ENCODE measurements at regions not wholly inside any gene's neighbourhood (a gene's known extent, or its start where the extent isn't known, plus 50 kb on each side); places are given as distances from the start of the nearest gene placed in this dataset.
"Not testable (repeated sequence)": the region's sequence is repeated elsewhere in the genome, so short reads cannot be mapped to it uniquely, and the experiment has no call there.

DNA sequence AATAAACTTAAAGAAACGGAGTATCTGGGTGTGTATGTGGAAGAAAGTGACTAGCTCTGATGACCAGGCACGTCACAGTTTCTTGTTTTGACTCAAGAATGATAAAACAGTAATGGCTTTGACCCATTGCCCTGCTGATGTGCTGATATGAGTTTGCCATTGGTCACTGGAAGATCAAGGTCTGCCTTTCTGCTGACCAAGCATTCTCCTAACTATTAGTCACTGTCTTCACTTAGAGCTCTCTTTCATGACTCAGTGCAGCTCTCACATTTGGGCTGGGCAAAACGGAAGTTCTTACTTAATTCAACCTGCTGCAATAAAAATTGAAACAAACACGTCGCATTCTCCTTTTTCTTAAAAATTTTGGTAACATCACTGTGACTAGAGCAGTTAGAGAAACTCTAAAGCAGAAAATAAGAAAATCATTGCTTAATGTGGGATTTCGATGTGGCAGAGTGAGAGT, 366.7 kb downstream of the BTG1 start:
- DNase-seq = peak; percentile 89

DNA sequence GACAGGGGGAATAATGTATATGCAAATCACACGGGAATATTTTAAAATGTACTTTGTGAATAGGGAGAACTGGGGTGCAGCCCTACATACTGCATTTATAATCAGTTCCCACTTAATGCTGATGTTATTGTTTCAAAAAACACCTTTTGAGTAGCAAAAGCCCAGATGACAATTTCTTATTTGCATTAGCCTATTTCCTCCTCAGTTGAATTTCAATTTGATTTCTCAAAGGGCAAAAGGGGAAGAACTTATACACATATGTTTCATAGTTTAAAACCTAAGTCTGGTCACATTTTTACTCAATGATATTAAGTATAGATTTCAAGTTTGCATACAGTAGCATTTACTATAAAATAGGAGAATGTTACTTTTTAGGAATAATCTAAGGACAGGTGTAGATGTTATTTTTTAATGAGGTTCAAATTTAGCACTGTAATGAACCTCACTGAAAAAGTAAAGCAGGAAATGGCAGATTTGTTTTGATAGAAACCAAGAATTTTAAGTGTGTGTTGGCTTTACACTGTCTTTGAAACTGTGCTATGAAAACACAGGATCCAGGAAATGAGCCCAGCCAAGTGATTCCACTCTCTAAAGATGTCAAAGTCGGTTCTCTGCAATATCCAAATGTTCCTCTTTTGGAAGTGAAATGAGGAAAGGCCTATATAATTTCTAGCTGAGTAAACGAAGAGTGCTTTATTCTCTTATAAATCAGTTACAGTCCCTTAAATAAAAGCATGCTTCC, 367.4 kb downstream of the BTG1 start:
- no peak for DNase-seq

DNA sequence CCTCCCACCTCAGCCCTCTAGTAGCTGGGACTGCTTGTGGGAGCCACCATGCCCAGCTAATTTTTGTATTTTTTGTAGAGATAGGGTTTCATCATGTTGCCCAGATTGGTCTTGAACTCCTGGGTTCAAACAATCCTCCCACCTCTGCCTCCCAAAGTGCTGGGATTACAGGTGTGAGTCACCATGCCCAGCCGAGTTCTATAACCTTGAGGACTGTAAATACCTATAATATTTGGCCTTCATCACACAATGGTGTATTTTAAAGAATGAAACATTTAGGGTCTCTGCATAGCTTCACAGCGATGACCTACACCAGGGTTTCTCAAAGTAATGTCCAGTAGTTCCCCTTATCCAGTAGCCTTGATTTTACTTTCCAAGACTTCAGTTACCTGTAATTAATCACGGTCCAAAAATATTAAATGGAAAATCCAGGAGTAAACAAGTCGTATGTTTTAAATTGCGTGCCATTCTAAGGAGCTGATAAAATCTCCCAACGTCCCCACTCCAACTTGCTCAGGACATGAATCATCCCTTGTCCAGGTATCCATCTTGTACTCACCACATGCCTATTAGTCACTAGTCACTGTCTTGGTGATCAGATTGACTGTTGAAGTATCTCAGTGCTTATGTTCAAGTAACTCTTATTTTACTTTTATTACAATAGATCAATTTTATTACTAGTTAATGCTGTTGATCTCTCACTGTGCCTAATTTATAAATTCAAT, 368.2 kb downstream of the BTG1 start:
- DNase-seq = no peak

DNA sequence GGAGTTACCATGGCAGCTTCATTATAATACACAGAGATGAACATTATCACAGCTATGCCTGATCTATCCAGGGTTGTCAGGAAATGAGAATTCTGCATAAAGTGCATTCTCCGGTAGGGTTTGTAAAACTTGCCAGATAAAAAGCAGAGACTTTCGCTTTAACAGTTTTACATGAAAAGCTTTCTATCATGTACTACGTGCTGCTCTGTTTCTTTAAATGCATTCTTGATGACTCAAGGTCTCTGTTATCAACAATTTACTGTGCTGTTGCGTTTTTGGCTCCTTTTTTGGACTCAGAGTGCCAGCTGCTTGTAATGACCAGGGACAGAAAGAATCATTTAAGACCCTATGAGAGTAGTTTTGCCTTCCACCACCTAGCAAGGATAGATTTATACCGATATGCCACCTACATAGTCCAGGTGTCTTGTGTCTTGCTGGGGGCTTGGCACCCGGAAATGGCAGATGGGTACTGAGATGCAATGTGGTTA, 371.2 kb downstream of the BTG1 start:
- DNase-seq = peak; percentile 52

DNA sequence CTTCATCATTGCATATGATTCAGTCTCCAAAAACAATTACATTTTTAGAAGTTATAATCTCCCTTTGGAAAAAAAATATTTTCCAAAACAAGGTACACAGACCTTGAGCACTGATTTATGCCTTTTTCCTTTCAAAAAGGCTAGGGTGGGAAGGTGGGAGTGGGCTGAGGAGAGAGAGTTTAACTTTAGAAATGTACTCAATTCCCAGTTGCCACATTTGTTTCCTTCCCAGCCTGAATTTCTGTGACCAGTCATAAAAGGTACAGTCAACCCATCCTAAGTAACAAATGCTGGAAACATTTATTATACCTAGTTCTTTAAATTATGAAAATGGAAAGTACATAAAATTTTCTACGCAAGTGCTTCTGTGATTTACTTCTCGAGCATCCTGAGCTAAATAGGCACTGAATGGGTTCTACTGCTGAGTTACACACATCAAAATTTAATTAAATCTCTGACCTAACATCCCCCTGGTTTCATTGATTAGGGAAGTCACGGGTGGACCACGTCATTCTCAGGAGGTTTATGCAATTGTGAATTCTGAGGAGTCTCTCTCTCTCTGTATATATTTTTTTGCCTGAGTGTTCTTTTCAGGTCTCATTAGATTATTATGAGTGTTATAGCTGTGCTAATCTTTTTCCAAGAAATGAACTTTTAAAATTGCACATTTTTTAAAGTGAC, 371.8 kb downstream of the BTG1 start:
- DNase-seq = no peak

DNA sequence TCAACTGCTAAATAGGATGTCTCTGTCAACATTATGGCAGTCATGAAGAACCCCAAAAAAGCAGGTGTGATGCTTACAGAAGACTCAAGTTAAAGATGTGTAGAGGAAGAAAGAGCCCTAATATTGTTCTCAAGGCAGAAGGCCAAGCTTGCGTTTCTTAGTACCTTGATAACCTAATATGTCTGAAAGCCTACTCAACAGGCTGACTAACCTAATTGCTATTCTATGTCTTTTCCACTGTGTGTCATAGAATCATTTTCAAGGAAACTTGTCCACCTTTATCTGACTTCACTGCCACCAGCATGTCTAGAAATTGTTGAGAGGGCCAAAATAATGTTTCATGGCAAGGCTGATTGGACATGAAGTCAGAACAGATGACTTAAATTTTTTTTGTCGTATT, 373.2 kb downstream of the BTG1 start:
- peak; percentile 53 for DNase-seq

DNA sequence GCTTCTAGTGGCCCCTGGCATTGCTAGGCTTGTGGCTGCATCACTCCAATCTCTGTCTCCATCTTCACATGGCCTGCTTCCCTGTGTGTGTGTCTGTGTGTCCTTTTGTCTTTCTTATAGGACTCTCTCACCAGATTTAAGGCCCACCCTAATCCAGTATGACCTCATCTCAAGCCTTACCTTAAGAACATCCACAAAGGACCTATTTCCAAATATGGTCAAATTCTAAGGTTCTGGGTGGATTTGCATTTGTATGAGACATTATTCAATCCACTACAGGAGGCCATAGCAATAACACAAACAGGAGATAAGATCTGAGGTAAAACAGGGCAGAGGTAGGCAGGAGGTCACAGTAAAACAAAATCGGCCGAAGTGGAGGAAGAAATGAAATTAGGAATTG, 375.9 kb downstream of the BTG1 start:
- no peak for DNase-seq

DNA sequence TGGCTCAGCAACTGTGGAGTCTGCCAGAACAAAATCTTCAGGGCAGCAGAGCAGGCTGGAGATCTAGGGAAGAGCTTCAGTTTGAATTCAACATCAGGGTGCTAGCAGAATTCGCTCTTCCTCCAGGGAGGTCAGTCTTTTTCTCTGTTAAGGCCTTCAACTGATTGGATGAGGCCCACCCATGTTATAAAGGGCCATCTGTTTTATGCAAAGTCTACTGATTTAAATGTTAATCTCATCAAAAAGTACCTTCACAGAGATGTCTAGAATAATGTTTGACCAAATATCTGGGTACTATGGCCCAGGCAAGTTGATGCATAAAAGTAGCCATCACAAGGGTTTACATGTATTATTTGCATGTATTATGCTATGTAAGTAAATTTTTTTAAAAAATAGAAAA, 378.4 kb downstream of the BTG1 start:
- no peak for DNase-seq

DNA sequence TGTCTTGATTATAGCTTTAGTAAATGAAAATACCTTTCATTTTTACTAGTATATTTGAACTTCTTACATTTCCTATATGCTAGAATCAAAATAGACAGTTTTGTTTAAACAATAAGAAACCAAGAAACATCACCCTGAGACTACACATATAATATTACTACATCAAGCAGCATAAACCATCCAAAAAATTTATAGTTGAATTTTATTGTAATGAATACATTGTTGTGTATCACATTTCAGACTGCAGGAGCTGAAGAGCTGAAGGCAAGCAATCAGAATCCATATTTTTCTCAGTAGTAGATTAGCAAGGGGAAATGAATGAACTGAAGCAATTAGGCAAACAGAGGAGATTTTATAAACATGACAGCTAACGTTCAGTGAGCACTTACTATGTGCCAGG, 379.2 kb downstream of the BTG1 start:
- DNase-seq = no peak

DNA sequence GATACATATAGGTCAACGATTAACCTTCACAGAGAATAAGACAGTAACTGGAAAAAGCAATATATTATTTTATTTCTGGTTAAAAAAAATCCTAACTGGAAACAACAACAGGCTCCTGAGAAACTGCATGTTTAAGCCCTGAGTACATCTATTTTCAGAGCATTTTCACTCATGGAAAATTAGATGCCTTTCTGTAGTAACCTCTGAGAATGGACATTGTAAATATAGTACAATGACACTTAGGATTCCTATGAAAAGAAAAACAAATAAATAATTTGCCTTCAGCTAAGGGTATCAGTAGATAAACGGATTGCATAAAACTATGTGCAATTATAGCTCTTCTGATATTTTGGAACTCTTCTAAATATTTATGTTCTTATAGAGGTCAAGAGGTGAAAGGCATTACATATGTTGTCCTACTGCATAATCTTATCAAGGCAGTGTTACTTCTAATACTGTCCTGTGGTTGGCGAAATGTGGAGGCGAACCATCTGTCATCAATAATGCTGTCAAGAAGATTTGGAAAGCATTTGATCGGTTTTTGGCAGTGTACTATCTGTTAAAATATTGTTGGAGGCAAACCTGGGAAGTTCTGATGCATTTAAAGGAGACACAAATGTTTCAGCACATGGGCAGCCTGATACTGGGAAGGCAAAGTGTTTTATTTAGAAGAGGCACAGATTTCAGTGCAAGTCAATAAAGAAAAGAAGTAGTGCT, 381.8 kb downstream of the BTG1 start:
- DNase-seq = no peak

DNA sequence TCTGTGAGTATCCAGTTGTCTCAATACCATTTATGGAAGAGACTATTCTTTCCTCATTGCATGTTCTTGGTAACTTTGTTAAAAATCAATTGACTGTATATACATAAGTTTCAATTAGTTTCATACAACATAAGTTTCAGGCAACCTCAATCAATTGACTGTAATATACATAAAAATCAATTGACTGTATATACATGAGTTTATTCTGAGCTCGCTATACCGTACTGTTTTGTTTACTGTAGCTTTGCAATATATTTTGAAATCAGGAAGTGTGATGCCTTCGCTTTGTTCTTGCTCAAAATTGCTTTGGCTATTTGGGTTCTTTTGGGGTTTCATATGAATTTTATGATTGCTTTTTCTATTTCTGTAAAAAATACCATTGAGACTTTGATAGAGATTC, 392.0 kb downstream of the BTG1 start:
- no peak for DNase-seq

DNA sequence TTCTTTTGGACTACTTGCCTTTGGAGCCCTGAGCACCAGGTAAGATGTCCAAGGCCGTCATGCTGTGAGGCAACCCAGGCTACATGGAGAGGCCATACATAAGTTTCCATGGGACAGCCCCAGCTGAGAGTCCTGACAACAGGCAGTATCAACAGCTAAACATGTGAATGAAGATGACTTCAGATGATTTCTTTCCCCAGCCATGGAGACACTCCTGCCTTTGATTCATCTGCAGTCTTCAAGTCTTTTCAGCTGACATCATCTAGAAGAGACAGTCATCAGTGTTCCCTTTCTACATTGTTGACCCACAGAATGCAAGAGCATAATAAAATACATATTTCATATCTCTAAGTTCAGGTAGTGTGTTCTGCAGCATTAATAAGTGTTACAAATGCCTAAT, 398.7 kb downstream of the BTG1 start:
- no peak for DNase-seq

DNA sequence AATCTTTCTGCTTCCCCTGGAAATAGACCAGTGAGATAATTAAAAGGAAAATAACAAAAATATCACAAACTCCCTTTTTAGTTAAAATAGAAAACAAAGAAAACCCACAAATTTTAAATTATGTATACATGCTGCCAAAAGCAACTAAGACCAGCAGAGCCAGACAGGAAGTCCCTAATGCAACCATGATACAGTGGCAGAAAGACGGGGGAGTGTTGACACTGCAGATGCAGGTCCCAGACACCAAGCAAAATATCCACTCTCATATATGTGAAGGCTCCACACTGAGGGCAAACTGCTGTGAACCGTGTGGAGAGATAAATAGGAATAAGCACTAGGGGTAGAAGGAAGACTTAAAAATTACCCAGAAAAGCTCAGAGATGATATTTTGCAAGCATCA, 401.0 kb downstream of the BTG1 start:
- DNase-seq = no peak

DNA sequence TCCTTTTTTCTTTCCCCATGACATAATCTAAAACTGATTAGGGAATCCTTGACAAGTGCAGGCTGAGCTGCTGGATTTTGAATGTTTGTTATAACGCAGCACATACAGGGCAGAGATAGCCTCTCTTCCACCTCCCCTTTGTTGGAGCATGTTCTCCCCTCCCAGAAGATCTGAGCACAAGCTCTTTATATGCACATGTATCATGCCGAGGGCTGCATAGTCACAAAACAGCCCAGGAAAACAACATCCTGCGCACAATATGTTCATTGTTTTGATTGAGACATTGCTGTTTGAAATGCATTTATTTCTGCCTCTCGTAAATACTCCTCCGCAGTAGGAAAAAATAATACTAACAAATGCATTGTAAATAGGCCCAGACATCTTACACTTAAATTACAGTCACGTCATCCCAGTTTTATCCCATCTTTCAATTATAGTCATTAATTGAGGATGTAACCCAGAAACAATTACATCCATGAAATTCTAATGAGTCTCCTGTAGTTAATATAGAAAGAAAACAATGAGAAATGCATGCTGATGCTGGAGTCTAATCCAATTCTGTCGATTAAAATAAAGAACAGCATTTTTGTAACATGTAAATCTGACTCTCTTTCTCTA, 401.8 kb downstream of the BTG1 start:
- DNase-seq = no peak

DNA sequence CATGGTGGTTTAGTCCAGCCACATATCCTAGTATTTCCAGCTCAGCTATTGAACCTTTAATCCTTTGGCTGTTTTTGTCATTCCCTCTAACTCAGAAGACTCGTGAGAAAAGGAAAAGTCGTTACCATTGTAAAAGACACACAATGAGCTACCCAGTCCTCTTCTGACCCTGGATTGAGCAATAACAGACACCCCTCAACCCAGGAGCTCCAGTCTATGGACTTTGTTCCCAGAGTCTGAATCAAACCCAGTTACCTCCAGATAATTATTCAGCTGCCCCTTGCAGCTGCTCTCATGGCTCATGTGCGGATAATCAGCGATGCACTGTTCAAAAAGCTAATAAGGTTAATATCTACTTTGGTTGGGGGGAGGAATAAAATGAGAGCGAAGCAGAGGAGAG, 402.4 kb downstream of the BTG1 start:
- DNase-seq = no peak

DNA sequence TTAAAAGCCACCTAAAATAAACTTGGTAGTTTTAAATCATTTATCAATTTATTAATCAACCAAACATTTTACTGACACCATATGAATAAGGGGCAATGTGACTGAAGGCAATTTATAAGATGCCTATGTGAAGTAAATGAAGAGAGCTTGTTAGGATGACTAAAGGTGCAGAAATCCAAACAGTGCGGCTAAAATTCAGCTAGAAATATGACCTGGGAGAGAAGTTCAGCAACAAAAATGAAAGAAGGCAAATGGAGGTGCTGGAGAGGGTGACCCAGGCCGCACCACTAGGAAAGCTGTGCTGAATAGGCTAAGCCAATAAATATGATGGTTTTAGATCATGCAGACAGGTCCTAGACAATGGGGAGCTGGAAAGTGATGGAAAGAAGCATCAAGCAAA, 403.7 kb downstream of the BTG1 start:
- DNase-seq = no peak

DNA sequence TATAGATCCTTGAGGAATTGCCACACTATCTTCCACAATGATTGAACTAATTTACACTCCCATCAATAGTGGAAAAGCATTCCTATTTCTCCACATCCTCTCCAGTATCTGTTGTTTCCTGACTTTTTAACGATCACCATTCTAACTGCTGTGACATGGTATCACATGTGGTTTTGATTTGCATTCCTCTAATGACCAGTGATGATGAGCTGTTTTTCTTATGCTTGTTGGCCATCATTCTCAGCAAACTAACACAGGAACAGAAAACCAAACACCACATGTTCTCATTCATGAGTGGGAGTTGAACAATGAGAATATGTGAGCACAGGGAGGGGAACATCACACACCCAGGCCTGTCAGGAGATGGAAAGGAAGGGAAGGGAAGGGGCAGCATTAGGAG, 411.8 kb downstream of the BTG1 start:
- not testable (repeated sequence) for DNase-seq

DNA sequence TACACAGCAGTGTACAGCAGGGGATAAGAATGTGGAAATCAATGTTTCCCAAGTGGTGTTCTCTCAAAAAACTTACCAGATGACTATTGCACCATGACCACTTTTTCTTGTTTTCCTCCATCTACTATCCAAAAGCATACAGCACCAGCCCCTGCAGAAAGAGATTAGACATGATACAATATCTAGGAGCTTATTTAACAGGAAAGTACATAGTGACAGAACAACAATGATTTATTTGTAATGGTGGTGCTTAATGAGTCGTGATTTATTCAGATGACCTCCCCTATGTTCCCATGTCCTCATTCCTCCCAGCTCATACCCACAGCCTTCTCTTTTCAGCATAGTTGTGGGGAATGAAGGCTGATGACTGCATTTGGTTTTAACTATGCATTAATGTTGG, 413.6 kb downstream of the BTG1 start:
- DNase-seq = no peak

DNA sequence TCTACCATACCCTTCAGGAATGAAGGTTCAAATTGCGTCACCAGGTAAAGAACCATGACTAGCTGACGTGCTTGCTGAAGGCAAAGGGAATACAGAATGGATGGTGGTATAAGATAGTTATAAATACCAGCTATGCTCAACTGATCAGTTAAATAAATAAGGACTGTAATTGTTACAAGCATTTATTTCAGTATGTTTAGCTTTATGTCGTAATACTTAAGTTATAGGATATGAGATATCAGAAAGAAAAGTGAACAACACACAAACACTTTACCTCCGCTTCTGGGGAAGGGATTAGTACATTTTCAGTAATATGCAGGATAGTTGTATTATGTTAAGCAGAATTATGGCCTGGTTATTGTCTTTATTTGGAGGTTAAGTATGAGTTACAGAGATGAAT, 416.1 kb downstream of the BTG1 start:
- no peak for DNase-seq

DNA sequence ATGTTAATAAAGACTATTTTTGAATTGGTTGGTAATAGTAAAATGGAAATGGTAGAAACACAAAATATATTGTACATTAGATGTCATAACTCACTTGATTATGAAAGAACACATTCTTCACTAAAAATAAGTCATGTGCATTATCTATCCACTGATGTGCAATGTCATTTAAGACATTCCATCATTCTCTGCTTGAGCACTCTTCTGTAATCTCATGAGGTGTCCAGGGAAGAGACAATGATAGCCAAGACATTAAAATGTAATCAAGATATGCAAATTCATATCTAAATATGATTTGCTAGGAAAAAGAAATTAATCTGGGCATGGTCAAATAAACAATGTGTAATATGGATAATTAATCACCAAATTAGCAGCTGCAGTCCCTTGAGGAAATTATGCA, 422.5 kb downstream of the BTG1 start:
- no peak for DNase-seq

DNA sequence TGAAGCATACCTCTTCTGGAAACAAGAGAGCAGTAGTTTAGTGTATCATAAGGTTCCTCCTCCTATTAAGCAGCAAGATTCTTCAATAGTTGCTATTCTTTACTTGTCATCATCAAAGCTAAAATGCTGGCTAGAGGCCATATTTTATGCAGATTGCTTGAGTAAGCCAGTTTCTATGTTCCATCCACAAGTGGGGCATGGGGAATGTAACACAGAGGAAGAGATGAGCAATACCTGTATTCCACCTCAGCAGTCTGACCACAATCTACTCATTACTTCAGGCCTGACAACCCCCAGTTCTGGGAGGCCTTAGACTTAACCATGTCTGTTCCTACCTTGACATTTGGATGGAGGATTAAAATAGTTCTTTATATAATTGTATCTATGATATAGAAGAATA, 423.6 kb downstream of the BTG1 start:
- DNase-seq = peak; percentile 25

DNA sequence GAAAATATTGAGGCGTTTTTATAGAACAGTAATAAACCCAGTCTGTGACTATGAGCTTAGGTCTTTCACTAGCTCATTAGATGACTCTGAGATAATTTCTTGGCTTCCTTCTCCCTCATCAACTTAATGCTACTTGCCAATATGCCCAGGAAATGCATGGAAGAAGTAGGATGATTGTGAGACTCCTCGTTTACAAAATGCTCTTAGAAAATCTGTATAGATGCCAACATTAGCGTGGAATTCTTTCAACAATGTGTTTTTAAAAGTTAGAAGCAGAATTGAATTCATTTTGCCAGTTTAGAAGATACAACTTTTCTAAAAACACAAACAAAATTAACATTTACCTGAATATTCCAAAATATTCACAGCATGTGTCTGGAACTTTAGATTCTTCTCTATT, 424.6 kb downstream of the BTG1 start:
- DNase-seq = no peak

DNA sequence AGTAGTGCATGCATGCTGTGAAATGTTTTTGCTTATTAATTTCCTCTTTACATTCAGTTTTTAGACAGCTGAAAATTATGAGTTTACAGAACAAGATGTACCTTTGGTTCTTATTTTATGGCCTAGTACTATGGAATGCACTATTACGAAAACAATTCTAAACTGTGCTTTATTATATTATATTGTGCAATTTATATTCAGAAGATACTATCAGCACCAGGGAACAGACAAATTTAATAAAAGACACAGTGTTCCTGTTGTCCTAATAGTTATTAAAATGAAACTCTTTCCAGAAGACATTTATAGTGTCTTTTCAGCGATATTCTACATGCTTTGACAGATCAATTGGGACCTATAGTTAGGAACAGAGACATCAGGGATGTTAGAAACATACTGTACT, 427.3 kb downstream of the BTG1 start:
- DNase-seq = no peak

Measured in NCI-H226 (cell line).